Thyroid gland (tissue), 4 donors: ENCODE measurements at regions not wholly inside any gene's neighbourhood (a gene's known extent, or its start where the extent isn't known, plus 50 kb on each side); places are given as distances from the start of the nearest gene placed in this dataset.

ENCODE experiments used
- DNase-seq, 2 donors: peaks; one replicate each; pipeline ENCODE4 v3.0.0-alpha.2; 2019
- H3K27ac ChIP-seq, 3 donors: fragments of 200-600 bp; sonication (generic); 1 replicate in 2 of 3; 2 replicates in 1 of 3; pipeline ENCODE4 v1.5.1; 2016 to 2019; ENCODE audit warnings: mild to moderate bottlenecking in 1 of 3, moderate library complexity in 1 of 3
- H3K27me3 ChIP-seq: fragments of 200-600 bp; sonication (generic); one replicate; pipeline ENCODE4 v1.5.1; 2019
- H3K36me3 ChIP-seq, 2 donors: fragments of 200-600 bp; sonication (generic); one replicate each; pipeline ENCODE4 v1.5.1; 2016 to 2019
- H3K4me1 ChIP-seq, 2 donors: fragments of 200-600 bp; sonication (generic); one replicate each; pipeline ENCODE4 v1.5.1; 2017 to 2019
- H3K4me3 ChIP-seq, 3 donors: fragments of 200-600 bp; sonication (generic); replicated peaks in 1 of 3; 1 replicate in 2 of 3; 2 replicates in 1 of 3; pipeline ENCODE4 v1.5.1; 2016; ENCODE audit warnings: mild to moderate bottlenecking in 1 of 3
- H3K9me3 ChIP-seq: fragments of 200-600 bp; sonication (generic); one replicate; pipeline ENCODE4 v1.5.1; 2017
- CTCF ChIP-seq, 6 experiments: fragments of 200-600 bp in 3 of 6; fragments of 450-650 bp in 3 of 6; sonication (generic) in 3 of 6; IDR thresholded peaks; one replicate each; pipeline ENCODE4 v1.5.1; 2016 to 2019; ENCODE audit warnings: antibody characterized with exemption in 6 of 6, mild to moderate bottlenecking in 2 of 6, inconsistent platforms in 1 of 6, moderate library complexity in 1 of 6
- POLR2A ChIP-seq, 2 donors: fragments of 450-650 bp; IDR thresholded peaks; one replicate each; pipeline ENCODE4 v1.6.1; 2017; ENCODE audit warnings: antibody characterized with exemption in 2 of 2, mild to moderate bottlenecking in 2 of 2, moderate library complexity in 1 of 2
- WGBS, 2 donors: methylation state at CpG; one replicate each; pipeline ENCODE4 v1.1.5; 2017; 5-methylcytosine and 5-hydroxymethylcytosine counted together
- intact Hi-C: fragments of 100-400 bp; cut with DNase I; formaldehyde crosslinking; loops from one replicate; pipeline ENCODE4 v1.15.1; 2023

GRCh38 chr4:18572481-18572880, 550.9 kb upstream of the LCORL start:
- no peak for DNase-seq
- intact Hi-C loops: no loop called here
- Histone ChIP-seq H3K4me3 (no peak overlapping the region), H3K27ac (no peak overlapping the region), H3K4me1 (no peaks in the 10 kb centered on the region), H3K27me3 (no peaks in the 10 kb centered on the region), H3K9me3 (no peaks in the 10 kb centered on the region), H3K36me3 (no peaks in the 10 kb centered on the region)
- 77 to 83% methylated on average over 1 of the region's 1 CpG for WGBS, 2 donors
- TF ChIP-seq CTCF (IDR thresholded peaks at IDR 0.05) (no peak), POLR2A (IDR thresholded peaks at IDR 0.05) (no peak)

GRCh38 chr4:18571301-18571761, 549.8 kb upstream of the LCORL start:
- no peaks in the 10 kb centered on the region for H3K4me1 ChIP-seq
- 12 to 22% methylated on average over 2 of the region's 2 CpGs for WGBS, 2 donors
- H3K27me3 ChIP-seq: no peaks in the 10 kb centered on the region
- H3K27ac ChIP-seq: no peak overlapping the region
- no peak for TF ChIP-seq CTCF (IDR thresholded peaks at IDR 0.05)
- no peaks in the 10 kb centered on the region for H3K36me3 ChIP-seq
- H3K9me3 ChIP-seq: no peaks in the 10 kb centered on the region
- intact Hi-C loops: no loop called here
- H3K4me3 ChIP-seq: no peak overlapping the region
- no peak for DNase-seq

- 59 to 76% methylated on average over 3 of the region's 3 CpGs for WGBS, 2 donors
- no peaks in the 10 kb centered on the region for H3K9me3 ChIP-seq
- no peak for DNase-seq
- H3K4me1 ChIP-seq: no peaks in the 10 kb centered on the region
- no peaks in the 10 kb centered on the region for H3K36me3 ChIP-seq
- no peak overlapping the region for H3K4me3 ChIP-seq
- H3K27ac ChIP-seq: no peak overlapping the region
- intact Hi-C loops: no loop called here
- TF ChIP-seq POLR2A (IDR thresholded peaks at IDR 0.05) (no peak), CTCF (IDR thresholded peaks at IDR 0.05) (no peak)
- H3K27me3 ChIP-seq: no peaks in the 10 kb centered on the region
These were observed 548.8 kb upstream of the LCORL start for GRCh38 chr4:18570370-18570769.

GRCh38 chr4:18568600-18568999, 547.0 kb upstream of the LCORL start:
- TF ChIP-seq CTCF (IDR thresholded peaks at IDR 0.05) (no peak), POLR2A (IDR thresholded peaks at IDR 0.05) (no peak)

GRCh38 chr4:18566970-18567799, 545.6 kb upstream of the LCORL start:
- Histone ChIP-seq H3K4me1 (no peaks in the 10 kb centered on the region), H3K27me3 (no peaks in the 10 kb centered on the region), H3K36me3 (no peaks in the 10 kb centered on the region), H3K9me3 (no peaks in the 10 kb centered on the region), H3K4me3 (no peak overlapping the region), H3K27ac (no peak overlapping the region)
- TF ChIP-seq CTCF (IDR thresholded peaks at IDR 0.05) (no peak), POLR2A (IDR thresholded peaks at IDR 0.05) (no peak)
- 73 to 76% methylated on average over 9 of the region's 9 CpGs for WGBS, 2 donors
- DNase-seq: no peak
- intact Hi-C loops: no loop called here

More at GRCh38 chr4:18568600-18568999, 547.0 kb upstream of the LCORL start:
- Histone ChIP-seq H3K36me3 (no peaks in the 10 kb centered on the region), H3K27me3 (no peaks in the 10 kb centered on the region), H3K4me3 (no peak overlapping the region), H3K9me3 (no peaks in the 10 kb centered on the region), H3K27ac (no peak overlapping the region), H3K4me1 (no peaks in the 10 kb centered on the region)
- no peak for DNase-seq
- WGBS, 2 donors: 45 to 48% methylated on average over 2 of the region's 2 CpGs
- intact Hi-C loops: no loop called here
